Trophoblast cell (in vitro differentiated cells and primary cell): ENCODE measurements at regions not wholly inside any gene's neighbourhood (a gene's known extent, or its start where the extent isn't known, plus 50 kb on each side); places are given as distances from the start of the nearest gene placed in this dataset.

Source experiments
- DNase-seq, 2 donors: peaks; one replicate each; pipeline ENCODE4 v3.0.0-alpha.2; 2016
- H2AFZ ChIP-seq: 2 replicates; pipeline ENCODE4 v1.6.1; 2013; ENCODE audit warnings: low read length, moderate library complexity, mild to moderate bottlenecking; ENCODE audit not compliant: insufficient read depth, poor library complexity
- H2AK5ac ChIP-seq: 2 replicates; pipeline ENCODE4 v1.6.1; 2013; ENCODE audit warnings: mild to moderate bottlenecking, low read length
- H2BK120ac ChIP-seq: 2 replicates; pipeline ENCODE4 v1.6.1; 2013; ENCODE audit warnings: low read length, mild to moderate bottlenecking, moderate library complexity; ENCODE audit not compliant: insufficient read depth, poor library complexity
- H2BK12ac ChIP-seq: 2 replicates; pipeline ENCODE4 v1.6.1; 2013; ENCODE audit warnings: mild to moderate bottlenecking, low read length, moderate library complexity
- H2BK5ac ChIP-seq: 2 replicates; pipeline ENCODE4 v1.6.1; 2013; ENCODE audit warnings: low read length, low read depth, moderate library complexity, mild to moderate bottlenecking; ENCODE audit not compliant: poor library complexity
- H3K14ac ChIP-seq: 2 replicates; pipeline ENCODE4 v1.6.1; 2013; ENCODE audit warnings: mild to moderate bottlenecking, low read length
- H3K18ac ChIP-seq: 2 replicates; pipeline ENCODE4 v1.6.1; 2013; ENCODE audit warnings: mild to moderate bottlenecking, low read length
- H3K23ac ChIP-seq: 2 replicates; pipeline ENCODE4 v1.6.1; 2013; ENCODE audit warnings: low read length
- H3K27ac ChIP-seq: 2 replicates; pipeline ENCODE4 v1.5.1; 2013; ENCODE audit warnings: low read depth, mild to moderate bottlenecking, inconsistent platforms, low read length, moderate library complexity
- H3K27me3 ChIP-seq: 2 replicates; pipeline ENCODE4 v1.6.1; 2013; ENCODE audit warnings: inconsistent platforms, mild to moderate bottlenecking, low read length, moderate library complexity; ENCODE audit not compliant: insufficient read depth
- H3K36me3 ChIP-seq, 2 experiments: 1 replicate in 1 of 2; 2 replicates in 1 of 2; pipeline ENCODE4 v1.6.1; 2013; ENCODE audit warnings: low read length in 2 of 2, mild to moderate bottlenecking in 2 of 2, moderate library complexity in 1 of 2; ENCODE audit not compliant: insufficient read depth in 2 of 2, control insufficient read depth in 1 of 2
- H3K4ac ChIP-seq: 2 replicates; pipeline ENCODE4 v1.6.1; 2013; ENCODE audit warnings: low read depth, mild to moderate bottlenecking, low read length, moderate library complexity
- H3K4me1 ChIP-seq, 2 experiments: 1 replicate in 1 of 2; 2 replicates in 1 of 2; pipeline ENCODE4 v1.6.1; 2013; ENCODE audit warnings: low read length in 2 of 2, mild to moderate bottlenecking in 2 of 2, moderate library complexity in 1 of 2; ENCODE audit not compliant: insufficient read depth in 2 of 2, control insufficient read depth in 1 of 2
- H3K4me2 ChIP-seq: 2 replicates; pipeline ENCODE4 v1.6.1; 2013; ENCODE audit warnings: inconsistent platforms, mild to moderate bottlenecking, low read length, moderate library complexity
- H3K4me3 ChIP-seq: 2 replicates; pipeline ENCODE4 v1.5.1; 2013; ENCODE audit warnings: mild to moderate bottlenecking, low read depth, low read length, inconsistent platforms
- H3K79me1 ChIP-seq: one replicate; pipeline ENCODE4 v1.6.1; 2013; ENCODE audit warnings: low read length
- H3K79me2 ChIP-seq: 2 replicates; pipeline ENCODE4 v1.6.1; 2013; ENCODE audit warnings: low read length, mild to moderate bottlenecking; ENCODE audit not compliant: control insufficient read depth, insufficient read depth, poor library complexity
- H3K9ac ChIP-seq: 2 replicates; pipeline ENCODE4 v1.6.1; 2013; ENCODE audit warnings: mild to moderate bottlenecking, low read length
- H3K9me3 ChIP-seq: 2 replicates; pipeline ENCODE4 v1.6.1; 2013; ENCODE audit warnings: low read depth, mild to moderate bottlenecking, control low read depth, inconsistent platforms, low read length; ENCODE audit not compliant: insufficient read depth
- H4K12ac ChIP-seq: 2 replicates; pipeline ENCODE4 v1.6.1; 2013; ENCODE audit warnings: low read depth, mild to moderate bottlenecking, low read length, moderate library complexity
- H4K8ac ChIP-seq: 2 replicates; pipeline ENCODE4 v1.6.1; 2013; ENCODE audit warnings: low read depth, mild to moderate bottlenecking, low read length, moderate library complexity
- H4K91ac ChIP-seq: one replicate; pipeline ENCODE4 v1.6.1; 2013; ENCODE audit warnings: low read depth, mild to moderate bottlenecking, low read length, moderate library complexity
- WGBS: extraction: QIAGEN DNeasy Blood & Tissue Kit; methylation state at CpG from one replicate; pipeline ENCODE4 v1.1.7; 2013; ENCODE audit warnings: missing lambda C conversion rate; ENCODE audit not compliant: insufficient read length, insufficient coverage; ENCODE audit errors: extremely low coverage; 5-methylcytosine and 5-hydroxymethylcytosine counted together

DNA sequence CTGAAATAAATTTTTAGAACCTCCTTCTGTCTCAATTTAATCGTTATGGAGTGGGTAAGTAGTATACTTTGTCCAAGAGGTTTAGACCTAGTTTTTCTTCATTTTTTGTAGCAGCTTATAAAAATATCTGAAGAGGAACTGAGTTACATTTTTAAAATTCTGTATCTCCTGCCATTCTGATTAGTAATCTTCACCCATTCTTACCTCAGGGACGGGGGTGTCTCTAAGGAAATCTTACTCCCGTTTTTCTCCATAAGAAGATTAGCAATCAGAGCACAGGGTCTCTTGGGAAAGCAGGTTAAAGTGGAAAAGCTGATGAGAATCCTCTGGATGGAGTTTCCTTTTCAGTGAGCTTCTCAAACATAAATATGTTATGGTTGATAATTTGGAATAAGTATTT lies 259.3 kb upstream of the FAM83B start:
- WGBS = no CpG with 5 or more reads among the region's 3 CpGs
- no peak overlapping the region for H4K8ac ChIP-seq
- no peak overlapping the region for H3K23ac ChIP-seq
- H4K91ac ChIP-seq = no peak overlapping the region
- H3K4ac ChIP-seq = no peak overlapping the region
- H3K36me3 ChIP-seq = no peaks in the 10 kb centered on the region
- no peak overlapping the region for H3K14ac ChIP-seq
- H3K79me2 ChIP-seq = no peaks in the 10 kb centered on the region
- no peak overlapping the region for H2AFZ ChIP-seq
- DNase-seq = no peak
- no peak overlapping the region for H3K4me2 ChIP-seq
- no peaks in the 10 kb centered on the region for H3K4me1 ChIP-seq
- H2BK120ac ChIP-seq = no peak overlapping the region
- H3K9ac ChIP-seq = no peak overlapping the region
- H3K79me1 ChIP-seq = no peaks in the 10 kb centered on the region
- H3K27me3 ChIP-seq = no peaks in the 10 kb centered on the region
- H3K18ac ChIP-seq = no peak overlapping the region
- no peak overlapping the region for H4K12ac ChIP-seq
- no peak overlapping the region for H2BK5ac ChIP-seq
- H3K27ac ChIP-seq = no peak overlapping the region
- H2AK5ac ChIP-seq = no peak overlapping the region
- no peak overlapping the region for H2BK12ac ChIP-seq
- H3K9me3 ChIP-seq = no peaks in the 10 kb centered on the region
- H3K4me3 ChIP-seq = no peak overlapping the region

DNA sequence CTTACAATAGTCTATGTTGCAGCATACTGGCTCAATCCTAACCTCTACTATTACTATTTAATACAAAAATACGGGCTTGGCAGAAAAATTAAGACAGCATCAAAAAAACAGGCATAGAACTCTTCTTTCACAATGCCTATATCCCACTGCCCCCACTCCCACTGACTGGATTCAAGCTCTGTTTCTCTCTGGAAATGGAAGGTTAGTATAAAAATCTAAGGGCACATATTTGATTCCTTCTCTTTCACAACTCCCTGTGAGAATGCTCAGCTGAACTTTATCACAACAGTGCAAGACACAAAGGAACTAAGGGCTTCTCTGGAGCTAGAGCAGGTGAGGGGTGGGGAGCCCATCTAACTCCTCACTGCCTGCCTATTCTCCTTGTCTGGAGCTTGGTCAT lies 258.4 kb upstream of the FAM83B start:
- H3K36me3 ChIP-seq = no peaks in the 10 kb centered on the region
- no peak overlapping the region for H4K12ac ChIP-seq
- H2AK5ac ChIP-seq = no peak overlapping the region
- H3K79me2 ChIP-seq = no peaks in the 10 kb centered on the region
- H3K9ac ChIP-seq = no peak overlapping the region
- H3K18ac ChIP-seq = no peak overlapping the region
- H3K23ac ChIP-seq = no peak overlapping the region
- H2BK5ac ChIP-seq = no peak overlapping the region
- no peak overlapping the region for H3K4ac ChIP-seq
- no CpG with 5 or more reads among the region's 1 CpG for WGBS
- no peak overlapping the region for H2AFZ ChIP-seq
- H3K14ac ChIP-seq = no peak overlapping the region
- no peak for DNase-seq
- no peak overlapping the region for H3K4me3 ChIP-seq
- H3K27me3 ChIP-seq = no peaks in the 10 kb centered on the region
- H2BK120ac ChIP-seq = no peak overlapping the region
- H4K91ac ChIP-seq = no peak overlapping the region
- no peak overlapping the region for H2BK12ac ChIP-seq
- H3K9me3 ChIP-seq = no peaks in the 10 kb centered on the region
- no peak overlapping the region for H3K27ac ChIP-seq
- H4K8ac ChIP-seq = no peak overlapping the region
- H3K4me2 ChIP-seq = no peak overlapping the region
- no peaks in the 10 kb centered on the region for H3K4me1 ChIP-seq
- no peaks in the 10 kb centered on the region for H3K79me1 ChIP-seq

DNA sequence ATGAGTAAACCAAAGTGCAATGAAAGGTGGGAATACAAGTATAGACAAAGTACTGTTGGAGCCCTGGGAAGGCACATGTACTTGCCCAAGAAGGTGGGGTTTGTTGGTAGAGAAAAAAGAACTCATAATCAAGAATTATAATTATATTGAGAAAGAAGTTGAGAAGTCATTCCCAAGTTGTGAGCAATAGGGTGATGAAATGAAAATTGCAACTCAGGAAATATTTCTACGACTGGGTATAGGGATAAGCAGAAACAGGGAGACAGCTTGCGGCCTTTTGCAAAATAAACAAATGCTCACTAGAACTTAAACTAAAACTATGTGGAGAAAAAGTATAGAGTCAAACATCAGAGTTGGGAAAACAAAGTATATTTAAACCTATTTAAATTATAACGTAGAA lies 250.7 kb upstream of the FAM83B start:
- Histone ChIP-seq H4K12ac (no peak overlapping the region), H3K4me3 (no peak overlapping the region), H2BK5ac (no peak overlapping the region), H3K27ac (no peak overlapping the region), H2AFZ (no peak overlapping the region), H2AK5ac (no peak overlapping the region), H3K14ac (no peak overlapping the region), H4K91ac (no peak overlapping the region), H3K79me2 (no peaks in the 10 kb centered on the region), H3K23ac (no peak overlapping the region), H3K4me1 (no peaks in the 10 kb centered on the region), H3K9me3 (no peaks in the 10 kb centered on the region), H3K4me2 (no peak overlapping the region), H3K79me1 (no peaks in the 10 kb centered on the region), H3K9ac (no peak overlapping the region), H3K4ac (no peak overlapping the region), H3K18ac (no peak overlapping the region), H3K27me3 (no peaks in the 10 kb centered on the region), H2BK12ac (no peak overlapping the region), H2BK120ac (no peak overlapping the region), H3K36me3 (no peaks in the 10 kb centered on the region), H4K8ac (no peak overlapping the region)
- no CpG with 5 or more reads among the region's 3 CpGs for WGBS
- DNase-seq = peak in 1 of 2 donors; percentile 48

DNA sequence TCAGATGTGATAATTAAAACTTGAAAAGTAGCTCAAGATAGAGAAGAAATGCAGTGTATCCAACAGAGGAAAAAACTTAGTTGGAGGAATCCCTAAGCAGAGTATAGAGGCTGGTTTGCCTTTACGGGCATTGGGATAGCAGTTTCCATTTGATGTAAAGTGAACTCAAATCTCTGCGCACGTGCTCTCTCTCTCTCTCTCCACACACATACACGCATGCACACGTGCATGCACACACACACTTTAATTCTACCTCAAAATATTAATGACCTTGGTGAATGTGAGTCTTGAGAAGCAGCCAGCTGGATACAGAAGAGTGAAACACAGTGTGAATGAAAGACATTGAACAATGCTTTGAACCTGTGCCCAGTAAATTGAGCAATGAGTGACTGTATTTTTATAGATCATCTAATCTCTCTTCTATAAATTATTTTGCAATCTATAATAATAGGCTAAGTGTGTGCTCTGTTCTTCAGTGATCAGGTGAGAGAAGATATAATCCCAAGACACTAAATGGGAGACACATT lies 247.7 kb upstream of the FAM83B start:
- Histone ChIP-seq H3K27me3 (no peaks in the 10 kb centered on the region), H4K12ac (no peak overlapping the region), H3K23ac (no peak overlapping the region), H4K91ac (no peak overlapping the region), H2AK5ac (no peak overlapping the region), H3K27ac (no peak overlapping the region), H3K4me2 (no peak overlapping the region), H3K18ac (no peak overlapping the region), H3K4ac (no peak overlapping the region), H2BK12ac (no peak overlapping the region), H4K8ac (no peak overlapping the region), H2BK120ac (no peak overlapping the region), H3K79me2 (no peaks in the 10 kb centered on the region), H2BK5ac (no peak overlapping the region), H3K36me3 (no peaks in the 10 kb centered on the region), H3K14ac (no peak overlapping the region), H3K4me1 (no peaks in the 10 kb centered on the region), H3K79me1 (no peaks in the 10 kb centered on the region), H3K9me3 (no peaks in the 10 kb centered on the region), H3K4me3 (no peak overlapping the region), H3K9ac (no peak overlapping the region), H2AFZ (no peak overlapping the region)
- DNase-seq = no peak
- WGBS = no CpG with 5 or more reads among the region's 5 CpGs
